ENCODE measurements at regions not wholly inside any gene's neighbourhood (a gene's known extent, or its start where the extent isn't known, plus 50 kb on each side); places are given as distances from the start of the nearest gene placed in this dataset.
"Not testable (repeated sequence)": the region's sequence is repeated elsewhere in the genome, so short reads cannot be mapped to it uniquely, and the experiment has no call there.

- DNase-seq (ENCODE audit: low spot score) = no peak
These were observed 74.1 kb upstream of the CHD2 start for GRCh38 chr15:92825985-92826384.

DNA sequence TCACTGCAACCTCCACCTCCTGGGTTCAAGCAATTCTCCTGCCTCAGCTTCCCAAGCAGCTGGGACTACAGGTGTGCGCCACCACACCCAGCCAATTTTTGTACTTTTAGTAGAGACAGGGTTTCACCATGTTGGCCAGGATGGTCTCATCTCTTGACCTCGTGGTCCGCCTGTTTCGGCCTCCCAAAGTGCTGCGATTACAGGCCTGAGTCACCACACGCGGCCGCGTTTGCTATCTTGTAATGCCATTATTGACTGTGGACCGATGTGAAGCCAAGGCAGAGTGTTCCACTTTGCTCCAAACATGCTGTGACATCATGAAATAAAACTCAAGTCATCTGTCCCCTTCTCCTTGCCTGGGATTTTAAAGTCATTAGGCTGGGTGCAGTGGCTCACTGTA lies 72.1 kb upstream of the CHD2 start:
- not testable (repeated sequence) for DNase-seq (ENCODE audit: low spot score)

DNA sequence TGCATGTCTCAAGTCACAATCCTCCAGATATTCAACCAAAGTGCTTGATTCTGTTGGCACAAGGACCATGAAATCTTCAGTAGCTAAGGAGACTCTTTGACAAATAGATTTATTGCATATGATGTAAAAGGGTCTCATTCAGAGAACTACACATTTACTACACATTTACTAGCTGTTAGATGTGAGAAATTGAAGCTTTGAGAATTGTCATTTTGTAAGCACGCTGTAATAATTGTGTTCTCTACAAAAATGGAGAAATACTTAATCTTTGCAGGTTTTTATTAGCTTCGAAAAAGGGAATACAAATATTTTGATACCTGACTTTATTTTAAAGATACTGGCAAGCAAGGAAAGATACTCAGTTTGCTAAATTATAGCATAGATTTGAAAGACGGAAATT lies 70.2 kb upstream of the CHD2 start:
- DNase-seq (ENCODE audit: low spot score) = no peak

DNA sequence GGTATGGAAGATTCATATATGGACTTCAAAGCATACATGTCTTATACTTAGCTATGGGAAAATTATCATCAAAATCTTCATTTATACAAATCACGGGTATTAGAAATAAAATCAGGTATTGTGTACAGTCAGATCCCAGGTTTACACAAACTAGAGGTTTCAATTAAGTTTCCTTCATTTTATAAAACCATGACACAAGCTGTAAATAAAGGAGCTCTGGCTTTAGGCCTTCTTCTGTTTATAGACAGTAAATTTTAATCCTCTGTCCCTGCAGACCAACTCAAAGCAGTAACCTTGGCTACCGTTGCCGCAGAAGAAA lies 68.8 kb upstream of the CHD2 start:
- DNase-seq (ENCODE audit: low spot score) = no peak

DNA sequence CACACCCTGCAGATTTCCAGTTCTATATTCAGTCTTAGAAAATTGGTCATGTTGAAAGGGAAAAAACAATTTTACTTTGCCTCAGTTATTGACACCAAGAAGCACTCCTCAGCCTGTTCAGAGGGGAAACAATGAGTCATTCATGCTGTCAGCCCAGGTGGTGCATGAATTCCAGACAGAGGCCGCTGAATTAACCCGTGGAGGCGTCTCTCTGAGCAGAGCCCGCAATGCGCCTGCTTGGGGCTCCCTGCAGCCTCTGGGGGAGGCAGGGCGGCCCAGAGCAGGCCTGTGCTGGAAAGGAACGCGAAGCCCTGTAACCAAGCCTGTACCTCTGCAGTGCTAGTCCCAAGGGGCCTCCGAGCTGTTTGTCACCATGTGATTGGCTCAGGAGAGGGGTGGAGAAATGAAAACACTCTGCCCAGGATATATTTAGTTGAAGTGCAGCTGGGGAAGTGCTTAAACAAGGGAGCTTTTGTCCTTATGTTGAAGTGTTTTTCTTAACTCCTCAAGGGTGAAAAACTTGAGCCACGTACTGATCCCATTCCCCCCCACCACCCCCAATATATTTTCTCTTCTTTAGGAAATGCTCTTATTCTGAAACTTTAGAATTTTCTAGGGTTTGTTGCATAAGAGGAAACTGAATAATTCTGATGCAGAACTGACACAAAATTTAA lies 68.3 kb upstream of the CHD2 start:
- peak; percentile 92 for DNase-seq (ENCODE audit: low spot score)

DNA sequence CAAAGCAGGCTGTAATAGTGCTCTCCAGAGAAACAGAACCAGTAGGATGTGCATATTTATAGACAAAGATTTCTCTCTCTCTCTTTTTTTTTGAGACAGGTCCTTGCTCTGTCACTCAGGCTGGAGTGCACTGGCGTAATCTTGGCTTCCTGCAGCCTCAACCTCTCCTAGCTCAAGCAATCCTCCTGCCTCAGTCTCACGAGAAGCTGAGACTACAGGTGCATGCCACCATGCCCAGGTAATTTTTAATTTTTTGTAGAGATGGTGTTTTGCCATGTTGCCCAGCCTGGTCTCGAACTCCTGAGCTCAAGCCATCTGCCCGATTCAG lies 67.1 kb upstream of the CHD2 start:
- DNase-seq (ENCODE audit: low spot score) = no peak

DNA sequence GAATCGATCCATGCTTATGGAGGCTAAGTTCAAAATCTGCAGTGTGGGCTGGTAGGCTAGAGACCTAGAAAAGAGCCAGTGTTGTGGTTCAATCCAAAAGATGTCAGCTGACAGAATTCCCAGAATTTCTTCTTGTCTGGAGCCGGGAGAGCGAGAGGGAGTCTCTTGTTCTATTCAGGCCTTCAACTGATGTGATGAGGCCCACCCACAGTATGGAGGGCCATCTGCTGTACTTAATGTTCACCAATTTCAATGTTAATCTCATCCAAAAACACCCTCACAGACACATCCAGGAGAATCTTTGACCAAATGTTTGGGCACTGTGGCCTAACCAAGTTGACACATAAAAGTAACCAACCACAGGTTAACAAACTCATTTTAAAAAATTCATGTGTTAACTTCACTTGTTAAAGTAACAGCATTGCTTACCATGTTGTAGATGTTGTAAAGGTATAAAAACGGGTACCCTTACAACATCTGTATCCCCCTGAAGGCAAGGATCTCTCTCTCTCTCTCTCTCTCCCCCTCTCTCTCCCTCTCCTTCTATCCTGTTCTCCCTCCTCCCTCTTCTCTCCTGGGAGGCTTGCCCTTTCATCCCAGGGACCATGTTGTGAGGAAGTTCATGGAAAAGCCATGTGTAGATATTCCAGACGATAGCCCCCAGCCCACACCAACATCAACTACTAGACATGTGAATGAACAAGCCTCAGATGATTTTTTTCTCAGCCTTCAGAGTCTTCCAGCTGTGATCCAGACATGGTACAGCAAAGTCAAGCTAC lies 66.4 kb upstream of the CHD2 start:
- no peak for DNase-seq (ENCODE audit: low spot score)

DNA sequence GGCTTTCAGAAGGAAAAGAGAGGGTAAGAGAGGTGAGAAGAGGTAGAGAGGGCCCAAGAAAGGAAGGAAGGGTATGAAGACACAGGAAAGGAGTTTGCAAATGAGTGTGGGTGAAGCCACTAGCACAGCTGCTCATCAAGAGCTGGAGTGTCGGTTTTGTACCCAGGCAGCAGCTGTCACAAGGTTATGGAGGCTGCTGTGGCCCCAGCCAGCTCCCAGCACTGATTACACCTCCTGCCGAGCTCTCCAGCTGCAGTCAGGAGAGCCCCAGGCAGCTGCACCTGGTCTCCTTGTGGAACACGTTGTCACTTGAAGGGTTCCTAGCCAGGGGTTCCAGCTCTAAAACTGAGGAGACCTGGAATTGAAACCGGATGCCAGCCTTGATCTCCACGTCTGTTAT lies 60.4 kb upstream of the CHD2 start:
- DNase-seq (ENCODE audit: low spot score) = no peak

DNA sequence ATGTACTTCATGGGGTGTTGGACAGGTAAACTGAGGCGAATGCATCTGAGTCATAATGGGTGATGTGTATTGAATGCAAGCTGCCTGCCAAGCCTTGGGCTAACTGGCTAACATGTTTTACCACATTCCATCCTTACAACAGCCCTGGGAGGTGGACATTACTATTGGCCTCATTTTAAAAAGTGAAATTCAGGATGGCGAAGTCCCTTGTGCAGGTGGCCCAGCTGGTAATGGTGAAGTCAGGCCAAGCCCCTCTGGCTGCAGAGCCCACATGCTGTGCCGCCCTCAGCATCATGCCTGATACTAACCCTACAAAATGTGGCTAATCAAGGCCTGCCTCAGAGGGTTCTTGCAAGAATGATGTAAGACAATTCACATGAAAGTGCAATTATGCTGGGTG lies 60.0 kb upstream of the CHD2 start:
- no peak for DNase-seq (ENCODE audit: low spot score)

DNA sequence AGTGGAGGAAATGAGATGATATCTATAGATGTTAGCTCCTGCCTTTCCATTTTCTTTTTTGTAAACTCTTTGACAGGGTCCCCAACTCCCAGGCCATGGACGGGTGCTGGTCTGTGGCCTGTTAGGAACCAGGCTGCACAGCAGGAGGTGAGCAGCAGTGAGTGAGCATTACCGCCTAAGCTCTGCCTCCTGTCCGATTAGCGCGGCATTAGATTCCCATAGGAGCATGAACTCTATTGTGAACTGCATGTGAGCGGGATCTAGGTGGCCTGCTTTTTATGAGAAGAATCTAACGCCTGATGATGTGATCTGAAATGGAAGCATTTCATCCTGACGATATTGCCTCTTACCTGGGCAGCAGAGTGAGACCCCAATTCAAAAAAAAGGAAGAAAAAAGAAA lies 56.8 kb upstream of the CHD2 start:
- DNase-seq (ENCODE audit: low spot score) = no peak

- DNase-seq (ENCODE audit: low spot score) = no peak
These were observed 56.3 kb upstream of the CHD2 start for GRCh38 chr15:92843814-92844213.

DNA sequence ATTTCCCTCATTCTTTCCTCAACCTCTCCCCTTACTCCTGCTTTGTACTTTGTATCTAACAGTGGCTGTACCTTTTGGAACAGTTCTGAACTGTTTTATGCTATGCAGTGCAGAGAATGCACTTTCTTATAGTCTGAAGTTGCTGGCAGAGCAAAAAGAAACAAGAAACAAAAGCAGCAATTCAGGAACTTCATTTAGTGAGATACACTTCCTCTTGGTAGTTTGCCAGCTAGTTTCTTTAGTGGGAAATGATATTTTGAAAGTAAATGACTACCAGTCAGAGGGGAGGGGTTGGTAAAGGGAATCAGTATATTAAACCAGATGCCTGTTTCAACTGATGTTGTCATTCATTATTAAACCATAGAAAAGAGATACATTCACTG lies 55.0 kb upstream of the CHD2 start:
- no peak for DNase-seq (ENCODE audit: low spot score)

- peak; percentile 34 for DNase-seq (ENCODE audit: low spot score)
These were observed 53.4 kb upstream of the CHD2 start for GRCh38 chr15:92846741-92847140.

GRCh38 chr15:92847841-92848240 lies 52.3 kb upstream of the CHD2 start:
- DNase-seq (ENCODE audit: low spot score) = no peak

DNA sequence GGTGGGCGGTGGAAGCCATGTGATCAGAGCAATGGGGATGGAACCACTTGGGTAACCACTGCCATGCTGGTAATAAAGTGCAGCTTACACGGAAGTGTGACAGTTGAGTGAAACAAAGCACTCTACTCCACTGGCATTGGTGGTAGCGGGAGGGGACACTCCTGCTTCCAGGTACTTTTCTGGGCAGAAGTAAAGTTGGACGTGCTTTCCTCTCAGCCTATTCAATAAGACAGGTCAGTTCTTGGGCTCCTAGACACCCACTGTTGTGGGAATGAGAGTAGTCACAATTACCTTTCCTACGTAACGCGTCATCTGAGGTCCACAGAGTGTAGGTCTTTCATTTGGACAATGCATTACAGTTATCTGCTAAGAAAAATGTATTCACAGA lies 51.7 kb upstream of the CHD2 start:
- no peak for DNase-seq (ENCODE audit: low spot score)

GRCh38 chr15:92848852-92849598 lies 51.1 kb upstream of the CHD2 start:
- DNase-seq (ENCODE audit: low spot score) = peak; percentile 60

DNA sequence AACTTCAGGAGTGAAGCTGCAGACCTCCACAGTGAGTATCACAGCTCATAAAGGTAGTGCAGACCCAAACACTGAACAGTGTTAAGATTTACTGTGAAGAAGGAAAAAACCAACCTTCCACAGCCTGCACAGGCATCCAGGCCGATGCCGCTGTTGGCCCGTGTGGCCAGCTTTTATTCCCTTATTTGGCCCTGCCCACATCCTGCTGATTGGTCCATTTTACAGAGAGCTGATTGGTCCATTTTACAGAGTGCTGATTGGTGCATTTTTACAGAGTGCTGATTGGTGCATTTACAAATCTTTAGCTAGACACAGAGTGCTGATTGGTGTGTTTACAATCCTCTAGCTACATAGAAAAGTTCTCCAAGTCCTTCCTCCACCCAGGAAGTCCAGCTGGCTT lies 49.9 kb upstream of the CHD2 start:
- DNase-seq (ENCODE audit: low spot score) = not testable (repeated sequence)
